Fibroblast of mammary gland (primary cell): ENCODE measurements at regions not wholly inside any gene's neighbourhood (a gene's known extent, or its start where the extent isn't known, plus 50 kb on each side); places are given as distances from the start of the nearest gene placed in this dataset.

Source experiments
- DNase-seq: peaks from one replicate; pipeline ENCODE4 v3.0.0-alpha.2; 2010; ENCODE audit warnings: low read depth
- H3K4me3 ChIP-seq: 2 replicates; pipeline ENCODE4 v1.5.1; 2011; ENCODE audit warnings: low read depth, mild to moderate bottlenecking, low read length, moderate library complexity; ENCODE audit not compliant: control insufficient read depth
- TF ChIP-seq, protein P1 (sequence below): conservative IDR thresholded peaks from 2 replicates; pipeline ENCODE4 v1.5.1; 2011; ENCODE audit warnings: low read depth, low read length, inconsistent platforms; ENCODE audit not compliant: control insufficient read depth, insufficient read depth

GRCh38 chr20:56111961-56112730 is 106.8 kb upstream of the CBLN4 start:
- H3K4me3 ChIP-seq: no peak overlapping the region
- TF ChIP-seq, protein P1, sequence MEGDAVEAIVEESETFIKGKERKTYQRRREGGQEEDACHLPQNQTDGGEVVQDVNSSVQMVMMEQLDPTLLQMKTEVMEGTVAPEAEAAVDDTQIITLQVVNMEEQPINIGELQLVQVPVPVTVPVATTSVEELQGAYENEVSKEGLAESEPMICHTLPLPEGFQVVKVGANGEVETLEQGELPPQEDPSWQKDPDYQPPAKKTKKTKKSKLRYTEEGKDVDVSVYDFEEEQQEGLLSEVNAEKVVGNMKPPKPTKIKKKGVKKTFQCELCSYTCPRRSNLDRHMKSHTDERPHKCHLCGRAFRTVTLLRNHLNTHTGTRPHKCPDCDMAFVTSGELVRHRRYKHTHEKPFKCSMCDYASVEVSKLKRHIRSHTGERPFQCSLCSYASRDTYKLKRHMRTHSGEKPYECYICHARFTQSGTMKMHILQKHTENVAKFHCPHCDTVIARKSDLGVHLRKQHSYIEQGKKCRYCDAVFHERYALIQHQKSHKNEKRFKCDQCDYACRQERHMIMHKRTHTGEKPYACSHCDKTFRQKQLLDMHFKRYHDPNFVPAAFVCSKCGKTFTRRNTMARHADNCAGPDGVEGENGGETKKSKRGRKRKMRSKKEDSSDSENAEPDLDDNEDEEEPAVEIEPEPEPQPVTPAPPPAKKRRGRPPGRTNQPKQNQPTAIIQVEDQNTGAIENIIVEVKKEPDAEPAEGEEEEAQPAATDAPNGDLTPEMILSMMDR: no peak
- no peak for DNase-seq

DNA sequence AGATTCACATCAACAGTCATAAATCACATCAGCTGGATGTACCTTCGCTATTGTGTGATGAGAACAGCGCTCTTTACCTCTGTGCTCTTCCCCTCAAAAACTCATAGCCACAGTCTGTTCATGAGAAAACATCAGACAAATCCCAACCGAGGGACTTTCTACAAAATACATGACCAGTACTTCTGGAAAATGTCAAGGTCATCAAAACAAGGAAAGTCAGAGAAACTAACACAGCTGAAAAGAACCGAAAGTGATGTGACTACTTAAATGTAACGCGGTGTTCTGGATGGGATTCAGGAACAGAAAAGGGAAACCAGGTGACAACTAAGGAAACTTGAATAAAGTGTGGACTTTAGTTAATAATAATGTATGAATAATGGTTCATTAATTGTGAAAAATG is 112.0 kb upstream of the CBLN4 start:
- DNase-seq: no peak
- H3K4me3 ChIP-seq: no peak overlapping the region
- TF ChIP-seq, protein P1: no peak

DNA sequence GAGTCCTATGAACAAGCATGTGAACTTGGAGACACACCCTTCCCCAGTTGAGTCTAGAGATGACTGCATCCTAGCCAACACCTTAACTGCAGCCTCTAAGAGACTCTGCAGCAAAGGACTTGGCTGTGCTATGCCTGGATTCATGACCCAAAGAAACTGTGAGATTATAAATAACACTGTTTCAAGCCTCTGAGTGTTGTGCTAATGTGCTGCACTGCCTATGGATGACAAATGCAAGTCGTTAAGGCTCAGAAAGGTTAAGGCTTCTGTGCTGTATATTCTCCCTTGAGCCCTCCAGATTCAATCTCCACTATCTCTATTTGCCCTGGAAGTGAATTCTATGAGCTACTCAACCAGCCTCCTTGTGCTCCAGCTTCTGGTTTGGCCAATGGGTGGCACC is 116.5 kb upstream of the CBLN4 start:
- DNase-seq: no peak
- no peak overlapping the region for H3K4me3 ChIP-seq
- TF ChIP-seq, protein P1: no peak

DNA sequence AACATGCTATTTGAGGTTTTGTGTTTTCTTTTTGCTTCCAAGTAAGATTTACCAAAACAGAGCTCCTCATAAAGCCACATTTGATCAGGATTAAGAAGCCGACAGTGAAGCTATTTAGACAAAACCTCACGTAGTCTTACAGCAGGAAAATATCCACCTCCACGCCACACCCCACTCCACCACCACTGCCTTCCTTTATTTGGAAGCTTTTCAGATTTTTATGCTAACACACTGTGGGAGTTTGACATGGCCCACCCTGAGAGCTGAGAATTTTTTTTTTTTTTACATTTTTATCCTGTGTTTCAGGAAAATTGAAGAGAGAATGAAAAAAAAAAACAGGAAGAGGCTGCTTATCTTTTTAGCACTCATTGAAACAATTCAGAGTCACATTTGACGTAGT is 104.8 kb upstream of the MC3R start:
- DNase-seq: no peak
- H3K4me3 ChIP-seq: no peak overlapping the region
- TF ChIP-seq, protein P1: no peak

DNA sequence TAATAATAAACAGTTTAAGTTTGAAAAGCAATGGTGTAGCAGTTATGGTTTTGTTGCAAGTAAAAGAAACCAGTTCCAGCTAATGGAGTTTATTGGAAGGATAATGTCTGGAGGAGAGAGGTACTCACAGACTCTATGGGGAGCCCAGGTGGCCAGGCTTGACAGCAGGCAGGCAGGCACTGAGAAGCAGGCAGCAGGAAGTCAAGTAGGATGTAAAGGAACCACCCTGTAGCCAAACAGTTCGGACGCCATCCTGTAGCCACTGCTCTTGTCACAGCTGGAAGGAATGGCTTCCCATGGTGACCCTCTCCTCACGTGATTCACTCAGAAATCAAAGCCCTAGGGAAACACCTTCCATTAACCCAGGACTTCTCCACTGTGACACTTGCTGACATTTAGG is 96.7 kb upstream of the MC3R start:
- H3K4me3 ChIP-seq: no peak overlapping the region
- TF ChIP-seq, protein P1: no peak
- no peak for DNase-seq

DNA sequence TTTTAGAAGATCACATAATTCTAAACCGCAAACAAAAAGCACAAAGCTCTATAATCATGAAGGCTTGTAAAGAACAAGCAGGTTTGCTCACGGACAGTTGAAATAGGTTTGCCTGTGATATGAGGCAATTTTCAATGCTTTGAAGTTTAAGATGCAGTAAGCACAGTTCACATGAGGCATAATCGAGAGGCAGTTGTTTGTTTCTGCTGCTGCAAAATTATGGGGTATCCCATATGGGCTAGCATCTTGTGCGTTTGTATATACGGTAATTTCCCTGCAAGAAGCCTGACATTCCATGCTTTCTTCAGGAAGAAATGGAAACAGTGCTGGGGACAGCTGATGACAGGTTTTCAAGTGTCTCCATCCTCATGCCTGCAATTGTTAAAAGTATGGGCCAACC is 94.6 kb upstream of the MC3R start:
- H3K4me3 ChIP-seq: no peak overlapping the region
- TF ChIP-seq, protein P1: no peak

GRCh38 chr20:56155625-56156024 is 92.9 kb upstream of the MC3R start:
- DNase-seq: no peak
- no peak overlapping the region for H3K4me3 ChIP-seq
- TF ChIP-seq, protein P1: no peak

More for the DNA sequence above, 94.6 kb upstream of the MC3R start:
- no peak for DNase-seq
